ENCODE measurements at regions not wholly inside any gene's neighbourhood (a gene's known extent, or its start where the extent isn't known, plus 50 kb on each side); places are given as distances from the start of the nearest gene placed in this dataset.
A peak's percentile ranks its signal among the peaks of the same experiment; 100 is the strongest.

GRCh38 chr10:58950618-58951017 lies 225.8 kb upstream of the PHYHIPL start:
- Histone ChIP-seq H3K36me3 (no peaks in the 10 kb centered on the region), H3K27me3 (no peaks in the 10 kb centered on the region), H3K4me3 (no peak overlapping the region), H3K27ac (no peak overlapping the region), H3K9me3 (no peaks in the 10 kb centered on the region), H3K4me1 (no peaks in the 10 kb centered on the region)
- DNase-seq (no peak), ATAC-seq (no peak)
- intact Hi-C loops (cut with DNase I), result no loop called here
- no peak for TF ChIP-seq CTCF (IDR thresholded peaks at IDR 0.05)

- intact Hi-C loops (cut with DNase I), result no loop called here
- no peaks in the 10 kb centered on the region for H3K27me3 ChIP-seq
- no peak overlapping the region for H3K27ac ChIP-seq
- H3K4me3 ChIP-seq, result no peak overlapping the region
- H3K36me3 ChIP-seq, result no peaks in the 10 kb centered on the region
- H3K4me1 ChIP-seq, result no peaks in the 10 kb centered on the region
- no peak for TF ChIP-seq CTCF (IDR thresholded peaks at IDR 0.05)
- no peaks in the 10 kb centered on the region for H3K9me3 ChIP-seq
- DNase-seq (no peak), ATAC-seq (no peak)
Measured at GRCh38 chr10:58951087-58951486, 225.4 kb upstream of the PHYHIPL start.

- ATAC-seq (peak; percentile 21), DNase-seq (no peak)
- no peak for TF ChIP-seq CTCF (IDR thresholded peaks at IDR 0.05)
- H3K4me3 ChIP-seq, result no peak overlapping the region
- intact Hi-C loops (cut with DNase I), result no loop called here
- H3K27ac ChIP-seq, result no peak overlapping the region
- no peaks in the 10 kb centered on the region for H3K27me3 ChIP-seq
- no peaks in the 10 kb centered on the region for H3K9me3 ChIP-seq
- H3K4me1 ChIP-seq, result no peaks in the 10 kb centered on the region
- H3K36me3 ChIP-seq, result no peaks in the 10 kb centered on the region
Measured at GRCh38 chr10:58951746-58952145, 224.7 kb upstream of the PHYHIPL start.

GRCh38 chr10:58952162-58952601 lies 224.3 kb upstream of the PHYHIPL start:
- TF ChIP-seq CTCF (IDR thresholded peaks at IDR 0.05), result no peak
- H3K36me3 ChIP-seq, result no peaks in the 10 kb centered on the region
- H3K4me1 ChIP-seq, result no peaks in the 10 kb centered on the region
- DNase-seq (peak in 1 of 4 donors; percentile 3), ATAC-seq (peak; percentile 42)
- H3K4me3 ChIP-seq, result no peak overlapping the region
- intact Hi-C loops (cut with DNase I), result no loop called here
- no peaks in the 10 kb centered on the region for H3K9me3 ChIP-seq
- H3K27ac ChIP-seq, result peak overlapping the region in 1 of 2 donors; percentile 2
- no peaks in the 10 kb centered on the region for H3K27me3 ChIP-seq

GRCh38 chr10:58952747-58953466 lies 223.5 kb upstream of the PHYHIPL start:
- no peak overlapping the region for H3K4me3 ChIP-seq
- intact Hi-C loops (cut with DNase I), result no loop called here
- TF ChIP-seq CTCF (IDR thresholded peaks at IDR 0.05), result peak; percentile 63 to 66

More at GRCh38 chr10:58952747-58953466, 223.5 kb upstream of the PHYHIPL start:
- DNase-seq (peak in 2 of 4 donors; percentile 34 to 45), ATAC-seq (peak; percentile 93)
- H3K36me3 ChIP-seq, result no peaks in the 10 kb centered on the region
- H3K9me3 ChIP-seq, result no peaks in the 10 kb centered on the region
- no peaks in the 10 kb centered on the region for H3K27me3 ChIP-seq
- no peaks in the 10 kb centered on the region for H3K4me1 ChIP-seq
- H3K27ac ChIP-seq, result peak overlapping the region in 1 of 2 donors; percentile 2

Measured in left lung (tissue), 4 donors.